K562 (cell line): ENCODE measurements at regions not wholly inside any gene's neighbourhood (a gene's known extent, or its start where the extent isn't known, plus 50 kb on each side); places are given as distances from the start of the nearest gene placed in this dataset.

ENCODE experiments used
- CEBPB ChIP-seq: fragments of 450-650 bp; IDR thresholded peaks from 2 replicates; pipeline ENCODE4 v1.6.1; 2016; ENCODE audit warnings: missing genetic modification characterization, missing compliant biosample characterization
- CHD1 ChIP-seq: fragments of 200-600 bp; sonication (generic); IDR thresholded peaks from one replicate; pipeline ENCODE4 v1.6.1; 2012; ENCODE audit warnings: mild to moderate bottlenecking, moderate library complexity, low read length, inconsistent platforms
- FOXM1 ChIP-seq, 2 experiments: fragments of 450-650 bp in 1 of 2; sonication (generic) in 1 of 2; formaldehyde crosslinking in 1 of 2; IDR thresholded peaks; 2 replicates each; pipeline versions ENCODE4 v1.6.1 to v1.9.0; 2017 to 2022; ENCODE audit warnings: low read depth in 2 of 2, mild to moderate bottlenecking in 2 of 2, missing genetic modification reagents in 1 of 2, moderate library complexity in 1 of 2
- GABPA ChIP-seq: fragments of 200-800 bp; sonication (Bioruptor generic); conservative IDR thresholded peaks from 2 replicates; pipeline ENCODE4 v1.6.1; 2016; ENCODE audit warnings: low read depth, missing genetic modification characterization, missing compliant biosample characterization
- GATA2 ChIP-seq: sonication (generic); formaldehyde crosslinking; IDR thresholded peaks from 2 replicates; pipeline ENCODE4 v1.4.0; 2020; ENCODE audit warnings: mild to moderate bottlenecking, missing genetic modification reagents
- HDAC1 ChIP-seq, 2 experiments: fragments of 450-650 bp; IDR thresholded peaks; 2 replicates each; pipeline ENCODE4 v1.6.1; 2016 to 2017; ENCODE audit warnings: inconsistent platforms in 1 of 2, mild to moderate bottlenecking in 1 of 2, moderate library complexity in 1 of 2
- TF ChIP-seq, protein P1 (sequence below): fragments of 250-450 bp; sonication (Bioruptor Pico); IDR thresholded peaks from 2 replicates; pipeline ENCODE4 v1.4.0; 2020; ENCODE audit warnings: mild to moderate bottlenecking, moderate library complexity
- TF ChIP-seq, protein P2 (sequence below), 2 experiments: fragments of 450-650 bp; formaldehyde crosslinking in 1 of 2; IDR thresholded peaks; 2 replicates each; pipeline versions ENCODE4 v1.4.0 to v1.6.1; 2014 to 2020; ENCODE audit warnings: mild to moderate bottlenecking in 2 of 2, borderline replicate concordance in 1 of 2, low read depth in 1 of 2
- TF ChIP-seq, protein P3 (sequence below): fragments of 250-450 bp; sonication (Bioruptor Pico); IDR thresholded peaks from 2 replicates; pipeline ENCODE4 v1.5.0; 2021
- TF ChIP-seq, protein P4 (sequence below): fragments of 250-450 bp; sonication (Bioruptor Pico); IDR thresholded peaks from 2 replicates; pipeline ENCODE4 v1.4.0; 2020; ENCODE audit warnings: mild to moderate bottlenecking, moderate library complexity

DNA sequence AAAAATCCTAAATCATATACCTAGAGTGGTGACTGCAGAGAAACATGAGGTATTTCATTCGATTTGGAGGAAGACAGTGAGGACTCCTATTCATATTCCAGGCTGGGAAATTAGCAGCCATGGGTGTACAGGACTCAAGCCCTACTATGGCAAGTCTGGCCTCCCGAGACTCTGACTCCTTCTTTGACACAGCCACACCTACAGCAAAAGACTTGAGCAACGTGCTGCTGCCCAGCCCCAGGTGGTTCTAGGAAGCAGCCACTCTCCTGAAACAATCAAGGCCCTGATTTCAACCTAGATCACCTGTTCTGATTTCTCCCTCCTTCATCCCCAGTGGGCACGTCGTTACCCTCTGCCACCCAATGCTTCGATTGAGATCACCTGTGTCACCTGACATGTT lies 84.0 kb upstream of the ATP11B start:
- TF ChIP-seq, protein P1, sequence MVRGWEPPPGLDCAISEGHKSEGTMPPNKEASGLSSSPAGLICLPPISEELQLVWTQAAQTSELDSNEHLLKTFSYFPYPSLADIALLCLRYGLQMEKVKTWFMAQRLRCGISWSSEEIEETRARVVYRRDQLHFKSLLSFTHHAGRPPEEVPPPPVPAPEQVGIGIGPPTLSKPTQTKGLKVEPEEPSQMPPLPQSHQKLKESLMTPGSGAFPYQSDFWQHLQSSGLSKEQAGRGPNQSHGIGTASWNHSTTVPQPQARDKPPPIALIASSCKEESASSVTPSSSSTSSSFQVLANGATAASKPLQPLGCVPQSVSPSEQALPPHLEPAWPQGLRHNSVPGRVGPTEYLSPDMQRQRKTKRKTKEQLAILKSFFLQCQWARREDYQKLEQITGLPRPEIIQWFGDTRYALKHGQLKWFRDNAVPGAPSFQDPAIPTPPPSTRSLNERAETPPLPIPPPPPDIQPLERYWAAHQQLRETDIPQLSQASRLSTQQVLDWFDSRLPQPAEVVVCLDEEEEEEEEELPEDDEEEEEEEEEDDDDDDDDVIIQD (CRISPR knock-in tag): no peak
- TF ChIP-seq GATA2 (CRISPR knock-in tag) (no peak), CEBPB (tag) (no peak), CHD1 (no peak), HDAC1 (IDR thresholded peaks at IDR 0.05) (no peak), GABPA (tag) (no peak), FOXM1 (IDR thresholded peaks at IDR 0.05; ENCODE audit: low read depth) (no peak), FOXM1 (CRISPR knock-in tag; IDR thresholded peaks at IDR 0.05; ENCODE audit: low read depth) (no peak)
- TF ChIP-seq, protein P2, sequence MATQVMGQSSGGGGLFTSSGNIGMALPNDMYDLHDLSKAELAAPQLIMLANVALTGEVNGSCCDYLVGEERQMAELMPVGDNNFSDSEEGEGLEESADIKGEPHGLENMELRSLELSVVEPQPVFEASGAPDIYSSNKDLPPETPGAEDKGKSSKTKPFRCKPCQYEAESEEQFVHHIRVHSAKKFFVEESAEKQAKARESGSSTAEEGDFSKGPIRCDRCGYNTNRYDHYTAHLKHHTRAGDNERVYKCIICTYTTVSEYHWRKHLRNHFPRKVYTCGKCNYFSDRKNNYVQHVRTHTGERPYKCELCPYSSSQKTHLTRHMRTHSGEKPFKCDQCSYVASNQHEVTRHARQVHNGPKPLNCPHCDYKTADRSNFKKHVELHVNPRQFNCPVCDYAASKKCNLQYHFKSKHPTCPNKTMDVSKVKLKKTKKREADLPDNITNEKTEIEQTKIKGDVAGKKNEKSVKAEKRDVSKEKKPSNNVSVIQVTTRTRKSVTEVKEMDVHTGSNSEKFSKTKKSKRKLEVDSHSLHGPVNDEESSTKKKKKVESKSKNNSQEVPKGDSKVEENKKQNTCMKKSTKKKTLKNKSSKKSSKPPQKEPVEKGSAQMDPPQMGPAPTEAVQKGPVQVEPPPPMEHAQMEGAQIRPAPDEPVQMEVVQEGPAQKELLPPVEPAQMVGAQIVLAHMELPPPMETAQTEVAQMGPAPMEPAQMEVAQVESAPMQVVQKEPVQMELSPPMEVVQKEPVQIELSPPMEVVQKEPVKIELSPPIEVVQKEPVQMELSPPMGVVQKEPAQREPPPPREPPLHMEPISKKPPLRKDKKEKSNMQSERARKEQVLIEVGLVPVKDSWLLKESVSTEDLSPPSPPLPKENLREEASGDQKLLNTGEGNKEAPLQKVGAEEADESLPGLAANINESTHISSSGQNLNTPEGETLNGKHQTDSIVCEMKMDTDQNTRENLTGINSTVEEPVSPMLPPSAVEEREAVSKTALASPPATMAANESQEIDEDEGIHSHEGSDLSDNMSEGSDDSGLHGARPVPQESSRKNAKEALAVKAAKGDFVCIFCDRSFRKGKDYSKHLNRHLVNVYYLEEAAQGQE (IDR thresholded peaks at IDR 0.05; ENCODE audit: borderline replicate concordance): no peak
- TF ChIP-seq, protein P2 (CRISPR knock-in tag; IDR thresholded peaks at IDR 0.05; ENCODE audit: low read depth): no peak
- TF ChIP-seq, protein P3, sequence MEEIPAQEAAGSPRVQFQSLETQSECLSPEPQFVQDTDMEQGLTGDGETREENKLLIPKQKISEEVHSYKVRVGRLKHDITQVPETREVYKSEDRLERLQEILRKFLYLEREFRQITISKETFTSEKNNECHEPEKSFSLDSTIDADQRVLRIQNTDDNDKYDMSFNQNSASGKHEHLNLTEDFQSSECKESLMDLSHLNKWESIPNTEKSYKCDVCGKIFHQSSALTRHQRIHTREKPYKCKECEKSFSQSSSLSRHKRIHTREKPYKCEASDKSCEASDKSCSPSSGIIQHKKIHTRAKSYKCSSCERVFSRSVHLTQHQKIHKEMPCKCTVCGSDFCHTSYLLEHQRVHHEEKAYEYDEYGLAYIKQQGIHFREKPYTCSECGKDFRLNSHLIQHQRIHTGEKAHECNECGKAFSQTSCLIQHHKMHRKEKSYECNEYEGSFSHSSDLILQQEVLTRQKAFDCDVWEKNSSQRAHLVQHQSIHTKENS (CRISPR knock-in tag): no peak
- TF ChIP-seq, protein P4, sequence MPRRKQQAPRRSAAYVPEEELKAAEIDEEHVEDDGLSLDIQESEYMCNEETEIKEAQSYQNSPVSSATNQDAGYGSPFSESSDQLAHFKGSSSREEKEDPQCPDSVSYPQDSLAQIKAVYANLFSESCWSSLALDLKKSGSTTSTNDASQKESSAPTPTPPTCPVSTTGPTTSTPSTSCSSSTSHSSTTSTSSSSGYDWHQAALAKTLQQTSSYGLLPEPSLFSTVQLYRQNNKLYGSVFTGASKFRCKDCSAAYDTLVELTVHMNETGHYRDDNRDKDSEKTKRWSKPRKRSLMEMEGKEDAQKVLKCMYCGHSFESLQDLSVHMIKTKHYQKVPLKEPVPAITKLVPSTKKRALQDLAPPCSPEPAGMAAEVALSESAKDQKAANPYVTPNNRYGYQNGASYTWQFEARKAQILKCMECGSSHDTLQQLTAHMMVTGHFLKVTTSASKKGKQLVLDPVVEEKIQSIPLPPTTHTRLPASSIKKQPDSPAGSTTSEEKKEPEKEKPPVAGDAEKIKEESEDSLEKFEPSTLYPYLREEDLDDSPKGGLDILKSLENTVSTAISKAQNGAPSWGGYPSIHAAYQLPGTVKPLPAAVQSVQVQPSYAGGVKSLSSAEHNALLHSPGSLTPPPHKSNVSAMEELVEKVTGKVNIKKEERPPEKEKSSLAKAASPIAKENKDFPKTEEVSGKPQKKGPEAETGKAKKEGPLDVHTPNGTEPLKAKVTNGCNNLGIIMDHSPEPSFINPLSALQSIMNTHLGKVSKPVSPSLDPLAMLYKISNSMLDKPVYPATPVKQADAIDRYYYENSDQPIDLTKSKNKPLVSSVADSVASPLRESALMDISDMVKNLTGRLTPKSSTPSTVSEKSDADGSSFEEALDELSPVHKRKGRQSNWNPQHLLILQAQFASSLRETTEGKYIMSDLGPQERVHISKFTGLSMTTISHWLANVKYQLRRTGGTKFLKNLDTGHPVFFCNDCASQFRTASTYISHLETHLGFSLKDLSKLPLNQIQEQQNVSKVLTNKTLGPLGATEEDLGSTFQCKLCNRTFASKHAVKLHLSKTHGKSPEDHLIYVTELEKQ (CRISPR knock-in tag): no peak
